ENCODE measurements at regions not wholly inside any gene's neighbourhood (a gene's known extent, or its start where the extent isn't known, plus 50 kb on each side); places are given as distances from the start of the nearest gene placed in this dataset.

DNA sequence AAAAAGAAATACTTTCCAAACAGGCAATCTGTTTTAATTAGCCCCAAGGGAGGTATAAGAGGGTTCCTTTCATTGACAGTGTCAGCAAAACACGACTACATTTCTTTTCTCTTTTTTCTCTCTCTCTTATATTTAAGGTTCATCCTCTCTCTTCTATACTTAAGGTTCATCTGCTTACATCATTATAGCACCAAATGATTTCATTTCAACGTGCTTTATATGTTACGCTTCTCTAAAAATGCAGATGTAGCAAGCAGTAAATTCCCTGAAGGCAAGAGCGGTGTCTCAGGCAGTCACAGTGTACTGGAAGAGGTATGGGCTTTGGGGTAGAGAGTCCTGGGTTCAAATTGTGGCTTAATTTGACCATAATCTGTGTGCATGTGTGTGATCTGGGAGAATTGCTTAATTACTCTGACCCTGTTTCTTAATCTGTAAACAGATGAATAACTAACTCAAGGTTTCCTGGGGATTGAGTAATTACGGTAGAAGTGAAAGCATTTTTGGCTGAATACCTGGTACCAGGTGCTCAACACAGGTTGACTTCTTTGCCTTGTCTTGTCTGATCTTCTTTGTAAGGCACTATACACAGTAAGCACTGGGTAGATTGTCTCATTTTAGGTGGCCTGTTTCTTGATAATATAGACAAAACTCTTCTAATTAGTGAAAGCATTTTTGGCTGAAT is 180.8 kb downstream of the SPRY1 start:
- TF ChIP-seq, protein P1, sequence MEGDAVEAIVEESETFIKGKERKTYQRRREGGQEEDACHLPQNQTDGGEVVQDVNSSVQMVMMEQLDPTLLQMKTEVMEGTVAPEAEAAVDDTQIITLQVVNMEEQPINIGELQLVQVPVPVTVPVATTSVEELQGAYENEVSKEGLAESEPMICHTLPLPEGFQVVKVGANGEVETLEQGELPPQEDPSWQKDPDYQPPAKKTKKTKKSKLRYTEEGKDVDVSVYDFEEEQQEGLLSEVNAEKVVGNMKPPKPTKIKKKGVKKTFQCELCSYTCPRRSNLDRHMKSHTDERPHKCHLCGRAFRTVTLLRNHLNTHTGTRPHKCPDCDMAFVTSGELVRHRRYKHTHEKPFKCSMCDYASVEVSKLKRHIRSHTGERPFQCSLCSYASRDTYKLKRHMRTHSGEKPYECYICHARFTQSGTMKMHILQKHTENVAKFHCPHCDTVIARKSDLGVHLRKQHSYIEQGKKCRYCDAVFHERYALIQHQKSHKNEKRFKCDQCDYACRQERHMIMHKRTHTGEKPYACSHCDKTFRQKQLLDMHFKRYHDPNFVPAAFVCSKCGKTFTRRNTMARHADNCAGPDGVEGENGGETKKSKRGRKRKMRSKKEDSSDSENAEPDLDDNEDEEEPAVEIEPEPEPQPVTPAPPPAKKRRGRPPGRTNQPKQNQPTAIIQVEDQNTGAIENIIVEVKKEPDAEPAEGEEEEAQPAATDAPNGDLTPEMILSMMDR (IDR thresholded peaks at IDR 0.05; ENCODE audit: insufficient read depth, low read depth, low read length, missing control alignments): no peak
- DNase-seq (ENCODE audit: low read depth): no peak
- no peak overlapping the region for H3K4me3 ChIP-seq (ENCODE audit: low read depth, low read length)

DNA sequence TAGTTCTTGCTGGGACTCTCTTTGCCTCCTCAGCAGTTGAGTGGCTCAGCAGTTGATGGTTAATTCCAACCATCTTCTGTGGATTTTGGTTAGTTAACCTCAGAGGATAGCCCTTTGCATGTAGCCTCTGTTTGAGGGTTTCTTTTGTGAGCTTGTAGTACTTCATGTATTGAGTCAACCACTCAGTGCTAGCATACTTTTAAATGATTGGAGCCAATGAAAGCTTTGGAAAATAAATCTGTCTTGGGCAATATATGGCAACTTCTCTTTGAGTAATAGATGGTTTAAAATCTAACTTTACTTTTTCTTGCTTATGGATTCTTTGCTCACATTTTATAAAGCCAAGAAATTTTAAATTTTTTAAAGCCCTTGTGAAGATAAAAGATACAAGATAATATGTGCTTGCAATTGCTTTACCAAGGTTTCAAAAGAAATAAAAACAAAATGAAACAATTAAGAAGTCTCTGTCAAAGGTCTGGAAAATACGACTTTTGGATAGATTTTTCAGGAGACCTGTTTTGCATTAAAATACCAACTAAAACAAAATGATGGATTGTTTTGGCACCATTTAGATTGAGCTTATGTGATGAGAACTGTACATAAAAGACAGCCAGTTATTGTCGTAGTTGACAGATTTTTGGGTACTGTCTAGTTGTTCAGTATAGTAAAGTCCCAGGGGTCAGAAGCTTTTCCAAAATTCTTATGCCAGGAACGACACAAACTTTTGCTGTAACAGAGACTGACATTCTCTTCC is 181.9 kb downstream of the SPRY1 start:
- DNase-seq (ENCODE audit: low read depth): no peak
- no peak overlapping the region for H3K4me3 ChIP-seq (ENCODE audit: low read depth, low read length)
- TF ChIP-seq, protein P1 (IDR thresholded peaks at IDR 0.05; ENCODE audit: insufficient read depth, low read depth, low read length, missing control alignments): no peak

DNA sequence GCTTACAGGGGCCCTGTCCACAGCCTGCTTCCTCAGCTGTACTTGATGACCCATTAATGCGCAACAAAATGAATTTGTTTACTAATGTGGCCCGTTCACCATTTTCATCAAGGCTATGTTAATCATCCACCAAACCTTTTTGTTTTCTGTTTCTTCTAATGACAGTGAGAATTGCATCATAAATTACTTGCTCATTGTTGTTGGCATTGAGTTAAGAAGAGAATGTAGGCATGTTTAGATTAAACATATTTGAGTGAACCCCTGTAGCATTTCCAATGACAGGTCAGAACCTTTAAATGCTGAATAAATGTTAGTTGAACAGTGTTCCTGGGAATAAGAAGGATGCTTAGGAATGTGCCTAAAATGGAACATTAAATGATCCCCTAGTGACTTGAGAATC is 183.4 kb downstream of the SPRY1 start:
- DNase-seq (ENCODE audit: low read depth): no peak
- TF ChIP-seq, protein P1 (IDR thresholded peaks at IDR 0.05; ENCODE audit: insufficient read depth, low read depth, low read length, missing control alignments): no peak
- H3K4me3 ChIP-seq (ENCODE audit: low read depth, low read length): no peak overlapping the region

DNA sequence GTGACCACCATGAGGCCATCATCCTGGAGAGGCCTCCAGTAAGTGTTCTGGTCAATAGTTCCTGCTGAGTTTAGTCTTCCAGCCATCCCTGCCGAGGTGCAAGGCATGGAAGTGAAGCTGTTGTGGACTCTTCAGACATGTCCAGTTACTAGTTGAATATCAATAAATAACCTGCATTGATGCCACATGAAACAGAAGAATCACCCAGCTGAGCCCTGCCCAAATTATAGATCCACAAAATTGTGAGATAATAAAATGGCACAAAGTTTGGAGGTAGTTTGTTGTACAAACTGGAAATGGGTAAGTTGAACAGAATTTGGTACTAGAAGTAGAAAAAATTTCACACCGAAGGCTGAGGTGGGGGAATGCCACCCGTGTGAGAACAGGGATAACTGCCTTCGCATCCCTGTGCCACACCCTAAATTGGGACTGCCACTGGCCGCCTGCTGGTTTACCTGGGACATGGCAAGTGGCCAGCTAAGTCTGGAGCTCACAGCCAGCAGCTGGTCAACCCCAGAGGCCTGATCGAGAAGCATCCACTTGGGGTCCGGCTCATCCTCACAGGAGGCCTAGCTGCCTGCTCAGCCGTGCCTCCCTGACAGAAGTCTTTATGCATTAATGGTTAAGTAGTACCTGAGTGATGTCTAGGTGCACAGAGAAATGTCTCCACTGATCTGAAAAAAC is 184.5 kb downstream of the SPRY1 start:
- H3K4me3 ChIP-seq (ENCODE audit: low read depth, low read length): no peak overlapping the region
- no peak for DNase-seq (ENCODE audit: low read depth)
- TF ChIP-seq, protein P1 (IDR thresholded peaks at IDR 0.05; ENCODE audit: insufficient read depth, low read depth, low read length, missing control alignments): no peak

DNA sequence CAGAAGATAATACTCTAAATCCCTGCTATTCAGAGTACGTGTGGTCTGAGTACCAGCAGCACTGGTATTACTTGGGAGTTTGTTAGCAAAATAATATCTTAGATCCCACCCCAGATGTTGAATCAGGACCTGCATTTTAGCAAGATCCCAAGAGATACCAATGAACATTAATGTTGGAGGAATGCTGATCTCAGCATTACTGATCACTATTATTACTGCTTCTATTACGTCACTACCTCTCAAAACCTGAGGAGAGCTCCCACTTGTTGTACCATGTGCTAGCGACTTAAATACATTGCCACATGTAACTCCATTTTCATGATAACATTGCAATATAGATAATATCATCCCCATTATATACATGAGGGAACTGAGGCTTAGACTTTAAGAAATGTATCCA is 185.2 kb downstream of the SPRY1 start:
- no peak overlapping the region for H3K4me3 ChIP-seq (ENCODE audit: low read depth, low read length)
- no peak for DNase-seq (ENCODE audit: low read depth)
- TF ChIP-seq, protein P1 (IDR thresholded peaks at IDR 0.05; ENCODE audit: insufficient read depth, low read depth, low read length, missing control alignments): no peak

DNA sequence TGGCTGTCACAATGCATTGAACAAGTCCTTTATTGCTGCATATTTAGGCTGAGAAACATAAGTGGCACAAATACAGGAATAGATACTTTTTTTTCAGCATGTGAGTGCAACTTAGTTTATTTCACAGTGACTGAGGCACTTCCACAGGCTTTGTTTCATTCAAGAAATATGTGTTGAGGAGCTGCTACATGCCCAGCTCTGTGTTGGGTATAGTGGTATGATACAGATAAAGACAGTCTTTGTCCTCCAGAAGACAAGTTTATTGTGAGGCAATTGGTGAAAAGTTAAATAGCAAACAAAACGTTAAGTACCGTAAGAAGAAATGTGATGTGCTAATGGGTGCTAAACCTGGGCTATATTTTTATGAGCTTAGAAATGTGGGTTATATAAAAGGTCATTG is 186.4 kb downstream of the SPRY1 start:
- H3K4me3 ChIP-seq (ENCODE audit: low read depth, low read length): no peak overlapping the region
- TF ChIP-seq, protein P1 (IDR thresholded peaks at IDR 0.05; ENCODE audit: insufficient read depth, low read depth, low read length, missing control alignments): no peak
- no peak for DNase-seq (ENCODE audit: low read depth)

All from GM12865 (cell line).